C1 segment of cervical spinal cord (tissue), 14 donors: ENCODE measurements at regions not wholly inside any gene's neighbourhood (a gene's known extent, or its start where the extent isn't known, plus 50 kb on each side); places are given as distances from the start of the nearest gene placed in this dataset.

Source experiments
- DNase-seq, 14 donors: peaks; one replicate each; lab custom pipeline; 2025; lab: John Stamatoyannopoulos, UW

DNA sequence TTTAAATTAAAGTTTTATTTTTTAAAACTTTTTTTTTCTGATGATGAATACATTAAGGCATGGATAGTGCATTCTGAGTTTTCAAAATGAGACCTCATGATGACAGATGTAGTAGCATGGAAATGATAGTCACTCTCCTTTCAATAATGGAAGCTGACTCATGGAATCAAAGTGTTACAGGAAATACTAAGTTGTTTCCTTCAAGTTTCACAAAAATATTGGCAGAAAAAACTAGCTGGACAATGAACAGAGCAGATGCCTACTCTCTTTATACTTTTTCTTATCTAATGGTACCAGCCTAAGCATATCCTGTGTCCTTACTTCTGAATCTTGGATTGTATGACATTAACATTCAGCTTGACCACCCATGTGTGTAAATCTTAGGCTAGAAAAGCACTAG lies 1337.3 kb downstream of the PCDH9 start:
- no peak for DNase-seq

DNA sequence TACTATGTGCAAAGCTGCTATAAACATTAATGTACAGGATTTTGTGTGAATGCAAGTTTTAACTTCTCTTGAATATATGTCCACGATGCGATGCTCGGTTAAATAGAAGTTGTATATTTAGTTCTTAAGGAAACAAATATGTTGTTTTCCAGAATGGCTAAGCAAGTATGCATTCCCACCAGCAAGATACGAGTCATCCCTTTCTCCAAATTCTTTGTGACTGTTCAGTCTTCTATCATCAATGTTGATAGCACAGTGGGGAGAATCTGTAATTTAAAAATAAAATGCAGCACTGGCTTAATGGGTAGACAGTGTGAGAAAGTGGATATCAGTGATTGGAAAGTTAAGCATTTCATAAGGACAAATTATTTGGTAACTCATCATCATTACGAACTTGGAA lies 1340.8 kb downstream of the PCDH9 start:
- no peak for DNase-seq

DNA sequence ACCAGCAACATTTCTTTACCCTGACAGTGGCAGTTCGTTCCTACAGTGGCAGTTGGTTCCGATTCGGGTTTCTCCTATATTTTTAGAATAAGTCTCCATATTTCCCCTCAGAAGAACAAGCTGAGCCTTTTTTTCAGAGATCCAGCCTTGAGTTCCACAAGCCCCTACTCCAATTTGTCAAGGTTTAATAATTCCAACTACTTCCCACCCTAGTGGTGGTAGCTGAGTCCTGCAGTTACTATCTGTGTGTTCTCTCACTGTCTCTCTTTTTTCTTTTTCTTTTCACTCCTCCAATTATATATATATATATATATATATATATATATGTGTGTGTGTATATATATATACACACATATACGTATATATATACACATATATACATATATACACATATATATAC lies 1347.3 kb downstream of the PCDH9 start:
- no peak for DNase-seq

DNA sequence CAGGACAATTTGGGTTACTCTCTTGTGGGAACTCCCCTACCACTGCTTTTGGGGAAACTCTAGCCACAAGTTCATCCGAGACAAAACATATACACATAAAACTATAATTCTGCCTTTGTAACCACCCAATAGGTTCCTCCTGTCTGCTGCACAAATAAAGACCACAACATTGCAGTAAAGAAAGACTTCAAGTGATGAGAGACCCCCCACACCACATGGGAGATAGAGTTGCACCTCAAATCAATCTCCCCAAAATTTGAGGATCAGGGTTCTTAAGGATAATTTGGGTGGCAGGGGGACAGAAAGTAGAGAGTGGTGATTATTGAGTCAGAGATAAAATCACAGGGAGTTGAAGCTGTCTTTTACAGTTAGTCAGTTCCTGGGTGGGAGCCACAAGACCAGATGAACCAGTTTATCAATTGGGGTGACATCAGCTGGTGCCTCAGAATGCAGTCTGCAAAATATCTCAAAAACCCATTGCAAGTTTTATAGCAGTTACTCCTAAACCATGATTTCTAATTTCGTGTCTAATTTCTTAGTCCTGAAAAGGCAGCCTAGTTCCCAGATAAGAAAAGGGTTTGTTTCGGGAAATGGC lies 1348.5 kb downstream of the PCDH9 start:
- DNase-seq: no peak

DNA sequence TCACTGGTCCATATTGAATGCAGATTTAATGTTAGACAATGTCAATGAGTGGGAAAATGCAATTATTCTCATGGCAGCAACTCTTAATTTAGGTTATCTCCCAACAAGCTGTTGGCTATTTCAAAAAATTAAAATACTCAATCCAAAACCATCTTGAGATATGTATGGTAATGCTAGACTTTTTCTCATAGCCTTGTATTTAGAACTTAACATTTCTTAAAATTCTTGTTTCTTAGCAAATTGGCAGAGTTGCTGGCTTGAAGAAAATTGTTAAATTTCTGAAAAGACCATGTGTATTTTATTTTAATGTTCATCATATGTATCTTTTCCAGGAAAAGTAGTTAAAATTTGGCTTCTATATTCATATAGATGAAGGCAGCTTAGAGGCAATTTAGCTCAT lies 1355.1 kb downstream of the PCDH9 start:
- no peak for DNase-seq

DNA sequence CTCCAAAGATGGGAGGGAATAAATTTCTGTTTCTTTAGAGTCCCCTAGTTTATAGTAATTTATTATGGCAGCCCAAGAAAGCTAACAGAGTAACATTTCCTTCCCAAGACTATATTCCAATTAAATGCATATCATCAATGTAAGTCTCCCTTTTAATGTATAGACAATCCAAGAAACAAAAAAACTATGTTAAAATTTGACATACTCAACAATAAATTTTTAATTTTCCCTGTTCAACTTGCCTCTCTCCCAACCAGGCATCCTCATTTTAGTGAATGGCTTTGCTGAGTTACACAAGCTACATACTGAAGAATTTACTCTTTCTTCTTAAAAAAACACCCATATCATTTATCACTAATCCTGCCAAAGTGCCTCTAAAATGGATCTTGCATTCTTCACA lies 1357.7 kb downstream of the PCDH9 start:
- no peak for DNase-seq

DNA sequence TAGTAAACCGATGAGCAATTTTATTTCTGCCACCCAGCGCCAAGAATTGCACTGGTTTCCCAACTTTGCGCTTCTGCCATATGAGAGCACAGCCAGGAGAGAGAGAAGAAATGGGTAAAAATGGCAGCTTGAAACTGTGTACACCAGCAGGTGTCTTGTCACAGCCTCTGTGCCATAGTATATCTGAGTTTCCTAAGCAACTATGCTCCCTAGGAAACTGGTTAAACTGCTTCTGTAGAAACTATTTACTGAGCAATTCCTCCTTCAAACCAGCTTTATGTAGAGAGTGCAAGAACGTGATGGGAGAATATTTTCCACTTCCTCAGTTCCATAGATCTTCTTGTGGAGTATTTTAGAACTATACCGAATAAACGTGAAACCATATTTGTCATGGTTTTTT lies 1361.3 kb downstream of the PCDH9 start:
- no peak for DNase-seq

DNA sequence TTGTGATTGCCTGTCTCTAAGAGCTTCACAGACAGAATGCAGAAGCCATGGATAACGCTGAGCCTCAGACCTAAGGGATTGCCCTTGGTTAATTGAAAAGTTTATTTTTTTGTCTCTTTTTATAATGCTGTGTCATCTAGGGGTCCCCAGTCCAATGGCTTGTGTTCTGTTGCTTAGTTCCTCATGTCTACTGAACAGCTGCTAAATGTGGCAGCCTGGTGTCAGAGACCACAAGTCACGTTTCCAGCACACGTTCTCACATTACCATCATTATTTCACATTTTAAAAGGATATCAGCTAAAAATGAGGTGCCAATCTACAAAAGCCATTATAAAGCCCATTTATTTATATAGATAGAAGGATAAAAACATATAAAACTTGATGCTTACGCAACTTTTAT lies 1362.0 kb downstream of the PCDH9 start:
- DNase-seq: no peak

DNA sequence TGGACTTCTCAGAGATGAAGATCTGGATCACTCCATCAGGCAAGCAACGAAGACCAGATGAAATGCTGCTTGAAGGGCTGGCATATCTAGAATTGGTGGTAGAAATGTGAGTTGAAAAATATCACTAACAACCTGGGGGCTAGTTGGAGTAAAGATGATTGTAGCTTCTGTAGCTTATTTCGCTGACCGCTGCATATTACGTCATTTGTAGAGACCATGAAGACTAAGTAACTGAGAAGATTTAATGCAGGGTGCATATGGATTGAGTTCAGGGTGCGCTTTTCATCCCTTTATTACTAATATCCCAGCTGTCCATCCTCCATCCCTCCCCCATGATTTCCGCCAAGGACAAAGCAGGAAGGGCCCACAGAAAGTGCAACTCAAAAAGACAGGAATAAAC lies 1364.0 kb downstream of the PCDH9 start:
- no peak for DNase-seq

DNA sequence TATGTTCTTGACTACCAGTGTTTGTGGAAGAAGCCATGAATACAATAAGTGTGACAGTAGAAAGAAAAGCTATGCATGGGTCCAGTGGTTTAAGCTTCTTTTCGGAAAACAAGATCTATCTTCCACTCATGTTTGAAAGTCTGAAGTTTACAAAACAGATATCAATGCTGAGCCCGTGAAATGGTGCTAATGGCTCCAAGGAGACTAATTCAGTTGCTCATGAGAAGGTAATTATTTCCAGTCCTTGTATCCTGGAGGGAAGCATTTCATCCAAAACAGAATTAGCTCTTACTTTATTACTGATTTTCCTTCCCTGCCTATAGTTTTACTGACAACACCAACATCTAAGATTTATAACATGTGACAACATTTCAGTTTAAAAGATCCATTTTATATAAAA lies 1364.9 kb downstream of the PCDH9 start:
- no peak for DNase-seq

DNA sequence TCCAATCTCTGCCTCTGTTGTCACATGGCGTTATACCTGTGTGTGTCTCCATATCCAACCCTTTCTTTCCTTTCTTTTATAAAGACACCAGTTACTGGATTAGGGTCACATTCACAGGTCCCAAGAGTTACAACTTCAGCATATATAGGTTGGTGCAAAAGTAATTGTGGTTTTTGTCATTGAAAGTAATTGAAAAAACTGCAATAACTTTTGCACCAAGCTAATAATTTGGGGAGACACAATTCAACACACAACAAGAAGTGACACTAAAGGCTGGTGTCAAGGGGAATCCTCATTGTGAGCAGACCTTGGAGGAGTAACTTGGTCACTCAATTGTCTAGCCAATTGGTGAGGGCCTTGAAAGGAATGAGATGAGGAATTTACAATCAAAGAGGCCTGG lies 1366.1 kb downstream of the PCDH9 start:
- DNase-seq: no peak

DNA sequence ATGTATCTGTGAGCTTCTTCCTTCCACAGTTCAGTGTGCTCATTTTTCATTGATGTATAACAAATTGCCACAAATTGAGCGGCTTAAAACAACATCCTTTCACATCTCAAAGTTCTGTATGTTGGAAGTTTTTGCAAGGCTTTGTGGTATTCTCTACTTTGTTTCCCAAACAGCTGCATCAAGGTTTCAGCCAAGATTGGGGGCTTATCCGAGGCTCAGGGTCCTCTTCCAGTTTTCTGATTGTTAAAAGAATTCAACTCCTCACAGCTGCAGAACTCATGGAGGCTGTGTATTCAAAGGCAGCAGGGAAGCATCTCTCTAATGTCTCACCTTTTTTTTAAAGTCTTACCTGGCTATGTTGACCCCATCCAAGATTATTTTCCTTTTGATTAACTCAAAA lies 1369.8 kb downstream of the PCDH9 start:
- no peak for DNase-seq

DNA sequence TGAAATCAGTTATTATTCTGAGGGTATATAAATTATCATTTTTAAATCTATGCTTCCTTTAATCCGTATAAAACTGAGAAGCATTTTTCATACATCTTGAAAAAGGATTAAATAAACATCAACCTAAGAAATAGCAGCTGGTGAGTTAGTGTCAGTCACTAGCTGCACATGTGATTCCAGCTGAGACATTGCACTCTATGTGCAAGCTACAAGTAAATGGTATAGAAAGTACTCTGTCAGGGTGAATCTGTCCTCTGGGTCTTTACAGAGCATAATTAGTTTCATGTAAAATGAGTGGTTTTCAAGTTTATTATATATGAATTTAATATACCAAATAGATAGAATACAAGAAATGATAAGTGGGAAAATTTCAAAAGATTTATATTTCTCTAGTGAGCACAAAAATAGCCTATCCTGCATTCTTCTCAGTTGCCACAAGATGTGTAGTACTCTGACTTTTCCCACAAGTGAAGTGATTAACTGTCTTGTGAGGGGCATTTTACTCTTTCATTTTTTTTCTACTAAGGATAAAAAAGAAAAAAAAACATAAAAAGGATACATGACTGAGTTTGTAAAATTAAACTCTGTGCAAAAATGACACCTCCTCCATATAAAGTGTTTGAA lies 1372.1 kb downstream of the PCDH9 start:
- no peak for DNase-seq

DNA sequence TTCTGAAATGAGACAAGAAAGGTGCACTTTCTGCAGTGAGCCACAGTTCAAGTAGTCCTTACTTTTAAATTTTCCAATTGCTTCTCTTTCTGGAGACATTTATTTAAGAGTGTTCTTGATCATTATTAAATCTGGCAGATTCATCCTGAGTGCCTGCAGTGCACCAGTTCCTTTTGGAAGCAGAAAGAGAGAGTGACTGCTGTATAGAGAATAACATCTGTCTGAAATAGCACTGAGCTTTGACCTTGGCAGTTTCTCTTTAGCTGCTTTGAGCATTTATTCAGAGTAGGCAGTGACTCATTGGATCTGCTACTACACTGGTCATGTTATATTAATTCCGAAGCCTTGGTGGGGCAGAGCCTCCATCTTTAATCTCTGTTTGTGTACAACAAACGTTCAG lies 1373.7 kb downstream of the PCDH9 start:
- DNase-seq: no peak

DNA sequence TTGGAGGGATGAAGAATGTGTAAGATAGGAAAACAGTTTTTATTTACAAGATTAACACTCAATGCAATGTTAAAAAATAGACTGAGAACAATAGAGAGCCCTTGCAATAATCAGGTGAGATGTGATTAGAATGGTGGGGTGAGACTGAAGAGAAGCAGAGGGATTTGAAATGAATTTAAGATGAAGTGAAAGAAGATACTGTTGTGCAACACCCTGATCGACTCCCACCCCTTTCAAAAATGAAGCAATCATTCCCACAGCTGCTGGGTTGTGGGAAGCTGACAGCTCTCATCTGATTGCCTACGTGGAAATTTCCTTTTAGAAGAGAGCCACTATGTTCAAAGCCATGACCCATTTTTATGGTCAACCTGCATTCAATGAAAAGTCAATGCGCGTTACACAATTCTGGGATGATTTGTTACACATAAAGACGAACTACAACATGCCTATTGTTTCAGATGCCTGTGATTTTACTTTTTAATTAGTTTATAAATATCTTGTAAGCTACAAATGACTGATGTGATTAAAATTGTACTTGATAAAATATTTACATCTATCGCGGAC lies 1374.8 kb downstream of the PCDH9 start:
- no peak for DNase-seq

DNA sequence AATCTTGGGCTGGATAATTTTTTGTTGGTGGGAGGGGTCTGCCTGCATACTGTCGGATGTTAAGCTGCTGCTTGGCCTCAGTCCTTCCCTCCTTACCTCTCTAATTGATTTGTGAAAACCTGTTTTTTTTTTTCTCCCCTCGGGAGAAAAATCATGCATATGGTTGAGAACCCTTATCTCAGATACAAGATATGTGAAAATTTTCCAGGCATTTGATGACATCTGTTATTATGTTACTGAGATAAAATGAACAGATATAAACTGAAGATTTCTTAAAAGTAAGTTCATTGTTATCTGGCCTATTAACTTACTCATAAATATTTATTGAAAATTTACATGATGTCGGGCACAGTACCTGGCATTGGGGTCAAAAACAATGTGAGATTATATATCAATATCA lies 1375.7 kb downstream of the PCDH9 start:
- no peak for DNase-seq

DNA sequence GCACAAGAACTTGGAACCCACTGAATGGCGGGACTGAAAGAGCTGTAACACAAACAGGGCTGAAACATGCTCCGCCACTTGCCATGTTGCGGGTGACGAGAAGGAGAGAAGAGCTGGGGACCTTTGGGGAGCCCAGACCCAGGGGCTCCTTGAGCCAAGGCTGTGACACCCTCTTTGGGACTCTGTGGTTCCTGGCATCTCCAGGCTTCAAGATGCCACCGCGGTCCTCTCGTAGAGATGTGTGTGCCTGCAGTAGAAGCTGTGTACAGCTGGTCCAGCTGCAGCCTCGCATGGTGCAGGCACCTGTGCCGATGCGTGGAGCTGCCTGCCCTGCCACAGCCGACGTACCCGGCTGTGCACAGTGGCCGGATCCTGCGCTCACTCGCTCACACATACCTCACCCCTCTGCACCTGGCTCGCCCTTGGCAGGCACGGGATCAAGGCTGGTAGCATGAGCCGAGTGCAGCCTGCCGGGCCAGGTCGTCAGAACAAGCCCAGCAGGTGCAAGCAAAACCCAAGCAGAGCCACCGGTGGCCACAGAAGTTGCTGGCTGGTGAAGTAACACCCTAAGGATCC lies 1385.8 kb downstream of the PCDH9 start:
- DNase-seq: no peak

DNA sequence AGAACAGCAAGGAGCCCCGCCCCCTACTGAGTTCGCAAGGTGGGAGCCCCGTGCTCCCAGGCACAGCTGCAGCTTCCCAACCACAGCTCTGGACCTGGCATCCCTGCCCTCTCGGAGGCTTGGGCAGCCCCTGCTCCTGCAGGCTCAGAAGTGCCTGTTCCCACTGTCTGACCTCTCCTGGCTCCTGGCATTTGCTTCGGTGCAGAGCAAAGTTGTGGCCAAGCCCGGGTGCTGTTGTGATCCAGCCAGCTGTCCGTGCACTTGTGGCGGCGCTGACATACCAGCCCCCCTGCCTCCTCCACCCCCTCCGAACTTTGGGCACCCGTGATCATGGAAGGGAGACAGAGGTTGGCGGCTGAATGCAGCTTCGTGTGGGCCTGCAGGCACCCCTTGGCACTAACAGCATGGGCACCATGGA lies 1386.8 kb downstream of the PCDH9 start:
- no peak for DNase-seq

DNA sequence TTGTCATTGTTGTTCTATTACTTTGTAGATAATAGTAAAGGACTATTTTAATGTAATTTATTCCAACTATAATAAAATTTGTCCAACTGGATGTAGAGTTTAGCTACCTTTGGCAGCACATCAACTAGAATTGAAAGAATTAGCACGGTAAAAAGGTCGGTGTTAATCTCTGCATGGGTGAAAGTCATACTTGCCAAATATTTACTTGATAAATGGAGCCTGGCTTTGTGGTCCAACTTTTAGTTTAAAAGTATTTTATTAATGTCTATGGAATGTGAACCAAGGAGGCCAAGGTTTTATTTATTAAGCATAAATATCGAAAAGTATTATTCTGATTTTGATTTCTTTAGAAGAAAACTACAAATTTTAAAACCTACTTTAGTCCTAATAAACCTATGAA lies 1389.0 kb downstream of the PCDH9 start:
- DNase-seq: no peak

DNA sequence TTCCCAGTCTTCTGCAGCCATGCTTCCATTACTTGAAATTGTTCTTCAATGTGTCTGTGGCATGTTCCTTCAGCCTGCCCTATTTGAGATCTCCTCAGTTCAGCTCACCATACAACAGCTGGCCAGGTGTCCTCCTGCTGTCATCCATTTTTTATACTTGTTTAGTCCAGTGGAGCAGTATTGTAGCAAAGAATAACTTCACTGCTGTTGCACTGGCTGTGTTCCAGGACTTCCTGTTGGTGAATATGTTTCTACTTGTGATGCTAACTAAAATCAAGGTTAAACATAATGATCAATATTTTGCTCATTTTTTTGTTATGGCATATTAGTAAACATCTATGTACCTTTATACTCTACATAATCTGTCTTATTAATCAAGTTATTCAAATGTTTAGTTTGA lies 1394.1 kb downstream of the PCDH9 start:
- DNase-seq: no peak

DNA sequence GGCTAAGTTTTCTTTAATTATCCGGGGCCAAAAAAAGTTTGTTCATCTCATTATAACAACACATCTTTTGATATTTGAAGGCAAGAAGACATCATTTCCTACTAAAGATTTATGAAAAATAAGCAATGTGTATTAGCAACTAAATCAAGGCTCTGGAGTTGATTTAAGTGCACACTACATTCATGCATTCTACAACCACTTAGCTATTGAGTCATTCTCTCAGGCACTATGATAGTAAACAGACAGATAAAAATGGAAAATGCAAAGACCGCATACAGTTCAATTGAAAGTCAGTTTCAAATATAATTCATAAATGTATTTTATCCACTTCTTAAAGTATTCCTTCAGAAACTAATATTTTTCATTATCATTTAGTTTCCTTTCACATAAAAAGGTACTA lies 1395.2 kb downstream of the PCDH9 start:
- no peak for DNase-seq

DNA sequence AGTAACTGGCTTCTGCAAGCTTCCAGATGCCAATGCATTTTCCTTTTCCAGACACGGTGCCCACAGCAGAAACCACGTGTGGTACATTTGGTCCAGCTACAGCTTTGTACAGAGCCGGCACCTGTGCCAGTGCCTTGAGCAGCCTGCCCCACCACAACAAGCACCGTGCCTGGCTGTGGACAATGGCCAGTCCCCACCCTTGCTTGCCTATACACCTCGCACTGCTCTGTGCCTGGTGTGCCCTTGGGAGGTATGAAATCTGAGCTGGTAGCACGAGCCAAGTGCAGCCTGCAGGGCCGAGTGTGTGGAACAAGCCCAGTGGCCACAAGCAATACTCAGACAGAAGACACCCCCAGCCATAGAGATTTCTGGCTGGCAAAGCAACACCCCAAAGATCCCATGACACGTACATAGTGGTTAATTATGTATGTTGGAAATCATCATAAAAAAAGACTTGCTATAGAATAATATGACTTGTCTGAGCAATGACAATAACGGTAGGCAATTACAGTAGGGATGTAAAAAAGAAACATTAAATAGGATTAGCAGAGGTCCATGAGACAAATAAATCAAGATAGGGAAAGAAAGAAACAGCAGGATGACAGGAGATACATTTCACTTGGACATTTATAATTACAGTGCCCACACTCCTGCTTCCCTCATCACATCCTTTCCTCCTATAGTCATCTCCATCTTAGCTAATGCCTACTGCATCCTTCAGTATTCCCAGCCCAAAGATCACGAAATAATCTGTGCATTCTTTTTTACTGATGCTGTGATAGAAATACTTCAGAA lies 1399.5 kb downstream of the PCDH9 start:
- DNase-seq: no peak
